UCSD-AML1 (cell line): ENCODE measurements at regions not wholly inside any gene's neighbourhood (a gene's known extent, or its start where the extent isn't known, plus 50 kb on each side); places are given as distances from the start of the nearest gene placed in this dataset.
"Not testable (repeated sequence)": the region's sequence is repeated elsewhere in the genome, so short reads cannot be mapped to it uniquely, and the experiment has no call there.

Experiments
- DNase-seq: peaks from one replicate; lab custom pipeline; 2025; ENCODE audit not compliant: unreplicated experiment; lab: John Stamatoyannopoulos, UW

- DNase-seq = no peak
Measured at GRCh38 chr1:212155219-212155618, 119.7 kb downstream of the DTL start.

GRCh38 chr1:212157252-212157651, 121.7 kb downstream of the DTL start:
- DNase-seq = no peak

- DNase-seq = no peak
Measured at GRCh38 chr1:212158912-212159796, 123.6 kb downstream of the DTL start.

GRCh38 chr1:212161231-212161781, 123.9 kb upstream of the PPP2R5A start:
- DNase-seq = peak; percentile 31

- DNase-seq = peak; percentile 28
Measured at GRCh38 chr1:212162635-212163034, 122.6 kb upstream of the PPP2R5A start.

- no peak for DNase-seq
Measured at GRCh38 chr1:212164095-212164872, 120.9 kb upstream of the PPP2R5A start.

GRCh38 chr1:212166244-212166643, 119.0 kb upstream of the PPP2R5A start:
- DNase-seq = no peak

GRCh38 chr1:212166644-212167043, 118.6 kb upstream of the PPP2R5A start:
- DNase-seq = no peak

GRCh38 chr1:212167098-212167497, 118.1 kb upstream of the PPP2R5A start:
- DNase-seq = peak; percentile 46

GRCh38 chr1:212173567-212173966, 111.6 kb upstream of the PPP2R5A start:
- no peak for DNase-seq

- DNase-seq = not testable (repeated sequence)
Measured at GRCh38 chr1:212174295-212174694, 110.9 kb upstream of the PPP2R5A start.

- DNase-seq = no peak
Measured at GRCh38 chr1:212177542-212177941, 107.7 kb upstream of the PPP2R5A start.

GRCh38 chr1:212178851-212179250, 106.4 kb upstream of the PPP2R5A start:
- no peak for DNase-seq

- no peak for DNase-seq
Measured at GRCh38 chr1:212179394-212180076, 105.7 kb upstream of the PPP2R5A start.

GRCh38 chr1:212181015-212181882, 104.0 kb upstream of the PPP2R5A start:
- DNase-seq = no peak

- DNase-seq = no peak
Measured at GRCh38 chr1:212182171-212182570, 103.0 kb upstream of the PPP2R5A start.

GRCh38 chr1:212182579-212182978, 102.6 kb upstream of the PPP2R5A start:
- no peak for DNase-seq

GRCh38 chr1:212186427-212187207, 98.6 kb upstream of the PPP2R5A start:
- no peak for DNase-seq

- no peak for DNase-seq
Measured at GRCh38 chr1:212188599-212189351, 96.4 kb upstream of the PPP2R5A start.
